ENCODE measurements at regions not wholly inside any gene's neighbourhood (a gene's known extent, or its start where the extent isn't known, plus 50 kb on each side); places are given as distances from the start of the nearest gene placed in this dataset.
A peak's percentile ranks its signal among the peaks of the same experiment; 100 is the strongest.

DNA sequence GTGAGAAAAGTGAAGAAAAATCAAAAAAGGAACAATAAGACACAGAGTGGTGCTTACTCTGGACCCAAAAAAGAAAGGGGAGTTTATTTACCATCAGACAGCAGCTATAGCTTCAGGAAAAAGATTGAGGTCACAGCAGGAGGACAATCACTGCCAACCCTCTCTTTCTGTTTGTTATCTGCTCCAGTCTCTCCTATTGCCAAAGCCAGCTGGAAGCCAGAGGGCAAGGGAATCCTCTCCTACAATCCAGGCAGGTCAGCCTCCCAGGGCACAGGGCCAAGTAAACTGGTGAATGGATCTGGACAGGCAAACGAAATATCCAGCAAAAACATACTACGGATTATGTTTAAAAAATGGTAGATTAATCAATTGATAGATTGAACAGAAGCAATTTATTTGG is 306.9 kb upstream of the SLIT2 start:
- H4K8ac ChIP-seq (ENCODE audit: low read length): no peak overlapping the region
- no peaks in the 10 kb centered on the region for H3K36me3 ChIP-seq (ENCODE audit: control insufficient read depth in 1 of 2, insufficient read depth in 2 of 2, low read depth in 1 of 2, low read length in 2 of 2)
- H3K18ac ChIP-seq (ENCODE audit: low read depth in 1 of 2, low read length in 2 of 2): no peak overlapping the region
- H3K4me1 ChIP-seq (ENCODE audit: control insufficient read depth, insufficient read depth, low read depth, low read length): peaks cover 7% of the 10 kb centered on the region
- no peak overlapping the region for H3K14ac ChIP-seq (ENCODE audit: low read length in 2 of 2)
- no peak overlapping the region for H2BK5ac ChIP-seq (ENCODE audit: low read depth, low read length, poor library complexity, severe bottlenecking)
- H3K27me3 ChIP-seq (ENCODE audit: control insufficient read depth in 1 of 2, insufficient read depth in 1 of 2, low read length in 2 of 2): no peaks in the 10 kb centered on the region
- H3K4me3 ChIP-seq (ENCODE audit: insufficient read depth in 1 of 2, low read depth in 1 of 2, low read length in 2 of 2): no peak overlapping the region
- no peak overlapping the region for H3K4ac ChIP-seq (ENCODE audit: low read depth in 1 of 2, low read length in 2 of 2)
- no peak overlapping the region for H3K9ac ChIP-seq (ENCODE audit: low read length)
- H2BK15ac ChIP-seq (ENCODE audit: low read depth, poor library complexity, severe bottlenecking): no peak overlapping the region
- peak overlapping the region; percentile 53 for H2AK5ac ChIP-seq (ENCODE audit: low read length, severe bottlenecking)
- H3K79me1 ChIP-seq (replicated peaks; ENCODE audit: low read length, poor library complexity, severe bottlenecking): no peaks in the 10 kb centered on the region
- no peaks in the 10 kb centered on the region for H3K9me3 ChIP-seq (ENCODE audit: control insufficient read depth, low read length)
- H2AFZ ChIP-seq (ENCODE audit: low read depth, low read length): no peak overlapping the region
- WGBS: no CpG with 5 or more reads among the region's 2 CpGs
- no peak overlapping the region for H3K27ac ChIP-seq (ENCODE audit: low read length, poor library complexity, severe bottlenecking)
- H2BK120ac ChIP-seq (ENCODE audit: low read depth, low read length): no peak overlapping the region
- no peak overlapping the region for H4K91ac ChIP-seq (ENCODE audit: low read length)
- no peak overlapping the region for H2BK12ac ChIP-seq (ENCODE audit: low read length in 2 of 2)
- H3K4me2 ChIP-seq (ENCODE audit: low read length, poor library complexity, severe bottlenecking): no peak overlapping the region
- DNase-seq: no peak
- H3K23ac ChIP-seq (ENCODE audit: low read length in 2 of 2): no peak overlapping the region

DNA sequence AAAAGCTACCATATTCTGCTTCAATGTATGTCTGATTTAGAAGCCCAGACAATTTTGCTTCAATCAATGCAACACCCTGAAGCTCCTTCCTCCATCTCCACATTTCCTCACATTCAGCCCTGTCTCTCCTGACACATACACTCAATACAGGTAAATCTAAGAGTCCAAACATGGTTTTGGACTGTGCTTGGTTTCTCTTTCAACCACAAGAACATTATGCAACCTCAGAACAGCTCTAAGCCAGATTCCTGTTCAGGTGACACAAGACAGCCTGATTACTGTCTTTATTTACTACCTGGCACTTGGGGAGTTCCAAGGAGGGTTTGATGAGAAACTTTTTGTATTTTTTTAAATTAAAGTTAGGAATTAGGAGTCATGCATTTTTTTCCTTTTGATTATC is 307.5 kb upstream of the SLIT2 start:
- no peak for DNase-seq

DNA sequence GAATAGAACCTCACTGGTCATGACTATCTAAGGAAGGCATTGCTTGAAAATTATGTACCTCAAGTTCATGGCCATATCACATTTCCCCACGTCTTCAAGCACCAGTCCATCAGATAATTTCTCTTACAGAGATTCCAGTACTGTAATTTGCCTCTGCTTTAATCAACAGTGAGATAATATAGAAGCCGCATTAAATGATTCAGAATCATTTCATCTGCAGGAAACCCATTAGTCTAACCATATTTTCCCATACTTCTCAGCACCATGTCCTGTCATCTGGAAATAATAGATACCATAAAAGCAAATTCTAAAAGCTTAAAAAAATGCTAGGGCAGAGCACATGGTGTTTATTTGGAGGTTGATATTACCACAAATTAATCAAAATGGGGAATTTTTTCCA is 310.3 kb upstream of the SLIT2 start:
- Histone ChIP-seq H3K4me2 (ENCODE audit: low read length, poor library complexity, severe bottlenecking) (no peak overlapping the region), H3K79me1 (replicated peaks; ENCODE audit: low read length, poor library complexity, severe bottlenecking) (no peaks in the 10 kb centered on the region), H3K23ac (ENCODE audit: low read length in 2 of 2) (no peak overlapping the region), H3K4me1 (ENCODE audit: control insufficient read depth, insufficient read depth, low read depth, low read length) (peaks cover 5% of the 10 kb centered on the region), H2BK120ac (ENCODE audit: low read depth, low read length) (no peak overlapping the region), H2BK15ac (ENCODE audit: low read depth, poor library complexity, severe bottlenecking) (no peak overlapping the region), H3K14ac (ENCODE audit: low read length in 2 of 2) (no peak overlapping the region), H3K18ac (ENCODE audit: low read depth in 1 of 2, low read length in 2 of 2) (no peak overlapping the region), H3K9me3 (ENCODE audit: control insufficient read depth, low read length) (no peaks in the 10 kb centered on the region), H2BK12ac (ENCODE audit: low read length in 2 of 2) (no peak overlapping the region), H3K4me3 (ENCODE audit: insufficient read depth in 1 of 2, low read depth in 1 of 2, low read length in 2 of 2) (no peak overlapping the region), H4K8ac (ENCODE audit: low read length) (no peak overlapping the region), H3K27ac (ENCODE audit: low read length, poor library complexity, severe bottlenecking) (no peak overlapping the region), H2AFZ (ENCODE audit: low read depth, low read length) (no peak overlapping the region), H3K4ac (ENCODE audit: low read depth in 1 of 2, low read length in 2 of 2) (no peak overlapping the region), H3K36me3 (ENCODE audit: control insufficient read depth in 1 of 2, insufficient read depth in 2 of 2, low read depth in 1 of 2, low read length in 2 of 2) (no peaks in the 10 kb centered on the region), H3K27me3 (ENCODE audit: control insufficient read depth in 1 of 2, insufficient read depth in 1 of 2, low read length in 2 of 2) (no peaks in the 10 kb centered on the region), H2BK5ac (ENCODE audit: low read depth, low read length, poor library complexity, severe bottlenecking) (no peak overlapping the region), H3K9ac (ENCODE audit: low read length) (no peak overlapping the region), H2AK5ac (ENCODE audit: low read length, severe bottlenecking) (no peak overlapping the region), H4K91ac (ENCODE audit: low read length) (no peak overlapping the region)
- WGBS: 95% methylated on average over 2 of the region's 2 CpGs
- DNase-seq: no peak

More for the DNA sequence above, 307.5 kb upstream of the SLIT2 start:
- Histone ChIP-seq H2BK15ac (ENCODE audit: low read depth, poor library complexity, severe bottlenecking) (no peak overlapping the region), H3K4ac (ENCODE audit: low read depth in 1 of 2, low read length in 2 of 2) (no peak overlapping the region), H3K4me3 (ENCODE audit: insufficient read depth in 1 of 2, low read depth in 1 of 2, low read length in 2 of 2) (no peak overlapping the region), H3K23ac (ENCODE audit: low read length in 2 of 2) (no peak overlapping the region), H3K4me1 (ENCODE audit: control insufficient read depth, insufficient read depth, low read depth, low read length) (peaks cover 7% of the 10 kb centered on the region), H3K18ac (ENCODE audit: low read depth in 1 of 2, low read length in 2 of 2) (no peak overlapping the region), H3K9me3 (ENCODE audit: control insufficient read depth, low read length) (no peaks in the 10 kb centered on the region), H3K36me3 (ENCODE audit: control insufficient read depth in 1 of 2, insufficient read depth in 2 of 2, low read depth in 1 of 2, low read length in 2 of 2) (no peaks in the 10 kb centered on the region), H2AFZ (ENCODE audit: low read depth, low read length) (no peak overlapping the region), H2BK12ac (ENCODE audit: low read length in 2 of 2) (no peak overlapping the region), H2BK120ac (ENCODE audit: low read depth, low read length) (no peak overlapping the region), H3K14ac (ENCODE audit: low read length in 2 of 2) (no peak overlapping the region), H3K27ac (ENCODE audit: low read length, poor library complexity, severe bottlenecking) (no peak overlapping the region), H3K4me2 (ENCODE audit: low read length, poor library complexity, severe bottlenecking) (no peak overlapping the region), H3K79me1 (replicated peaks; ENCODE audit: low read length, poor library complexity, severe bottlenecking) (no peaks in the 10 kb centered on the region), H2AK5ac (ENCODE audit: low read length, severe bottlenecking) (no peak overlapping the region), H3K9ac (ENCODE audit: low read length) (no peak overlapping the region), H2BK5ac (ENCODE audit: low read depth, low read length, poor library complexity, severe bottlenecking) (no peak overlapping the region), H4K91ac (ENCODE audit: low read length) (no peak overlapping the region), H3K27me3 (ENCODE audit: control insufficient read depth in 1 of 2, insufficient read depth in 1 of 2, low read length in 2 of 2) (no peaks in the 10 kb centered on the region), H4K8ac (ENCODE audit: low read length) (no peak overlapping the region)

DNA sequence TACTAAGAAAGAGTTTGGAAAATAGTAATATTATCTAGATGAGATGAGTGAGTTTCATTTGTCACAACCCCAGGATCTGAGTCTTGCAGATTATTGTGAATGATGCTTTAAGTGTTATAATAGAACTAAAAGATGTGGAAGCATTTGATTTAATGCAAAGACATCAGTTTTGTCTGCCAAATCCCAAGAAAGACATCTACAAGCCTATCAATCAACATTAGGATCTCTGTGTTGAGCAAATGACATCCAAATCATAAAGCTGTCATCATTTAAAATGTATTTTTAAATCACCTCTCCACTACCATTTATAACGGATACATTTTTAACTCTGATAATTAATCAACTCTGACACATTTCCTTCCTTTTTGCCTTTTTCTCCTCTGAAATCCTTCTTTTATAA is 310.8 kb upstream of the SLIT2 start:
- no peak overlapping the region for H2BK120ac ChIP-seq (ENCODE audit: low read depth, low read length)
- 91% methylated on average over 1 of the region's 1 CpG for WGBS
- DNase-seq: no peak
- no peak overlapping the region for H3K18ac ChIP-seq (ENCODE audit: low read depth in 1 of 2, low read length in 2 of 2)
- H2AK5ac ChIP-seq (ENCODE audit: low read length, severe bottlenecking): no peak overlapping the region
- no peak overlapping the region for H3K9ac ChIP-seq (ENCODE audit: low read length)
- H3K4me2 ChIP-seq (ENCODE audit: low read length, poor library complexity, severe bottlenecking): no peak overlapping the region
- H3K9me3 ChIP-seq (ENCODE audit: control insufficient read depth, low read length): no peaks in the 10 kb centered on the region
- no peak overlapping the region for H4K91ac ChIP-seq (ENCODE audit: low read length)
- no peak overlapping the region for H4K8ac ChIP-seq (ENCODE audit: low read length)
- no peak overlapping the region for H2BK15ac ChIP-seq (ENCODE audit: low read depth, poor library complexity, severe bottlenecking)
- no peaks in the 10 kb centered on the region for H3K36me3 ChIP-seq (ENCODE audit: control insufficient read depth in 1 of 2, insufficient read depth in 2 of 2, low read depth in 1 of 2, low read length in 2 of 2)
- H2BK12ac ChIP-seq (ENCODE audit: low read length in 2 of 2): no peak overlapping the region
- H2AFZ ChIP-seq (ENCODE audit: low read depth, low read length): no peak overlapping the region
- no peak overlapping the region for H3K4ac ChIP-seq (ENCODE audit: low read depth in 1 of 2, low read length in 2 of 2)
- H3K27ac ChIP-seq (ENCODE audit: low read length, poor library complexity, severe bottlenecking): no peak overlapping the region
- no peak overlapping the region for H2BK5ac ChIP-seq (ENCODE audit: low read depth, low read length, poor library complexity, severe bottlenecking)
- H3K23ac ChIP-seq (ENCODE audit: low read length in 2 of 2): no peak overlapping the region
- no peak overlapping the region for H3K4me3 ChIP-seq (ENCODE audit: insufficient read depth in 1 of 2, low read depth in 1 of 2, low read length in 2 of 2)
- H3K79me1 ChIP-seq (replicated peaks; ENCODE audit: low read length, poor library complexity, severe bottlenecking): no peaks in the 10 kb centered on the region
- no peaks in the 10 kb centered on the region for H3K27me3 ChIP-seq (ENCODE audit: control insufficient read depth in 1 of 2, insufficient read depth in 1 of 2, low read length in 2 of 2)
- H3K4me1 ChIP-seq (ENCODE audit: control insufficient read depth, insufficient read depth, low read depth, low read length): peaks cover 4% of the 10 kb centered on the region
- H3K14ac ChIP-seq (ENCODE audit: low read length in 2 of 2): no peak overlapping the region

Data from mesenchymal stem cell (in vitro differentiated cells and primary cell).